GM12878 (cell line): ENCODE measurements at regions not wholly inside any gene's neighbourhood (a gene's known extent, or its start where the extent isn't known, plus 50 kb on each side); places are given as distances from the start of the nearest gene placed in this dataset.

ENCODE experiments used
- ATF2 ChIP-seq: IDR thresholded peaks from 2 replicates; pipeline ENCODE4 v1.6.1; 2012; ENCODE audit warnings: low read length, inconsistent platforms
- ATF3 ChIP-seq: IDR thresholded peaks from 2 replicates; pipeline ENCODE4 v1.6.1; 2011; ENCODE audit warnings: low read depth, mild to moderate bottlenecking, low read length, moderate library complexity, borderline replicate concordance; ENCODE audit errors: extremely low read depth
- CREB1 ChIP-seq: IDR thresholded peaks from 2 replicates; pipeline ENCODE4 v1.6.1; 2012; ENCODE audit warnings: low read depth, mild to moderate bottlenecking, inconsistent platforms
- CREM ChIP-seq: IDR thresholded peaks from 2 replicates; pipeline ENCODE4 v1.6.1; 2014; ENCODE audit warnings: antibody characterized with exemption, low read depth
- CTCF ChIP-seq, 3 experiments: IDR thresholded peaks in 2 of 3; conservative IDR thresholded peaks in 1 of 3; 2 replicates each; pipeline ENCODE4 v1.5.1; 2011; ENCODE audit warnings: low read depth in 3 of 3, low read length in 3 of 3, mild to moderate bottlenecking in 3 of 3, control low read depth in 2 of 3, moderate library complexity in 2 of 3, inconsistent platforms in 1 of 3, mixed read lengths in 1 of 3; ENCODE audit not compliant: control insufficient read depth in 2 of 3, insufficient read depth in 1 of 3; ENCODE audit errors: extremely low read depth in 1 of 3
- EZH2 ChIP-seq: IDR thresholded peaks from 2 replicates; pipeline ENCODE4 v1.6.1; 2012; ENCODE audit warnings: low read depth, mild to moderate bottlenecking, control low read depth, inconsistent platforms, low read length, borderline replicate concordance; ENCODE audit not compliant: control insufficient read depth
- KDM1A ChIP-seq: fragments of 200-600 bp; sonication (generic); IDR thresholded peaks from 2 replicates; pipeline ENCODE4 v1.6.1; 2016; ENCODE audit warnings: borderline replicate concordance
- MYC ChIP-seq: IDR thresholded peaks from 2 replicates; pipeline ENCODE4 v1.6.1; 2011; ENCODE audit warnings: mild to moderate bottlenecking, low read length, moderate library complexity, inconsistent platforms; ENCODE audit not compliant: insufficient read depth, insufficient replicate concordance, insufficient read length, severe bottlenecking
- NFIC ChIP-seq: IDR thresholded peaks from 2 replicates; pipeline ENCODE4 v1.6.1; 2012; ENCODE audit warnings: low read depth, mild to moderate bottlenecking, inconsistent platforms, low read length, moderate library complexity
- POLR2A ChIP-seq: IDR thresholded peaks from 2 replicates; pipeline ENCODE4 v1.6.1; 2011; ENCODE audit warnings: low read depth, mild to moderate bottlenecking, low read length
- RAD51 ChIP-seq: fragments of 450-650 bp; IDR thresholded peaks from 2 replicates; pipeline ENCODE4 v1.6.1; 2016; ENCODE audit warnings: moderate library complexity, mild to moderate bottlenecking, inconsistent platforms
- ZBED1 ChIP-seq: IDR thresholded peaks from 2 replicates; pipeline ENCODE4 v1.6.1; 2016; ENCODE audit warnings: borderline replicate concordance

- TF ChIP-seq EZH2 (no peak), ATF3 (no peak), CREM (no peak), CTCF (IDR thresholded peaks at IDR 0.05 in 2 of 3, conservative IDR thresholded peaks at IDR 0.05 in 1 of 3; ENCODE audit: control insufficient read depth in 2 of 3, extremely low read depth in 1 of 3, insufficient read depth in 1 of 3, low read depth in 3 of 3, low read length in 3 of 3) (no peak), POLR2A (no peak), CREB1 (no peak), KDM1A (no peak), NFIC (no peak), RAD51 (no peak), MYC (no peak), ATF2 (no peak), ZBED1 (no peak)
These were observed 495.6 kb upstream of the CDH11 start for GRCh38 chr16:65617421-65617820.
